GM23338 (cell line): ENCODE measurements at regions not wholly inside any gene's neighbourhood (a gene's known extent, or its start where the extent isn't known, plus 50 kb on each side); places are given as distances from the start of the nearest gene placed in this dataset.

Experiments
- CTCF ChIP-seq, 2 experiments: fragments of 200-600 bp in 1 of 2; sonication (generic) in 1 of 2; conservative IDR thresholded peaks; 2 replicates each; pipeline versions ENCODE4 v1.5.1 to v1.6.1; 2016 to 2017; ENCODE audit warnings: antibody characterized with exemption in 2 of 2, low read depth in 2 of 2, mild to moderate bottlenecking in 2 of 2, moderate library complexity in 1 of 2
- ETS1 ChIP-seq: IDR thresholded peaks from 2 replicates; pipeline ENCODE4 v1.6.1; 2016; ENCODE audit warnings: antibody characterized with exemption
- EZH2 ChIP-seq: fragments of 200-600 bp; sonication (generic); IDR thresholded peaks from one replicate; pipeline ENCODE4 v1.8.0; 2017; ENCODE audit warnings: antibody characterized with exemption, mild to moderate bottlenecking, low read depth; ENCODE audit not compliant: unreplicated experiment
- EZH2phosphoT487 ChIP-seq: fragments of 200-600 bp; sonication (generic); IDR thresholded peaks from one replicate; pipeline ENCODE4 v1.8.1; 2018; ENCODE audit warnings: antibody characterized with exemption; ENCODE audit not compliant: unreplicated experiment
- POLR2AphosphoS5 ChIP-seq: IDR thresholded peaks from 2 replicates; pipeline ENCODE4 v1.6.1; 2016; ENCODE audit warnings: antibody characterized with exemption, low read depth
- ZNF331 ChIP-seq: fragments of 250-450 bp; sonication (Bioruptor Pico); IDR thresholded peaks from 2 replicates; pipeline ENCODE4 v1.5.0; 2020; ENCODE audit warnings: low read depth, mild to moderate bottlenecking, moderate library complexity

DNA sequence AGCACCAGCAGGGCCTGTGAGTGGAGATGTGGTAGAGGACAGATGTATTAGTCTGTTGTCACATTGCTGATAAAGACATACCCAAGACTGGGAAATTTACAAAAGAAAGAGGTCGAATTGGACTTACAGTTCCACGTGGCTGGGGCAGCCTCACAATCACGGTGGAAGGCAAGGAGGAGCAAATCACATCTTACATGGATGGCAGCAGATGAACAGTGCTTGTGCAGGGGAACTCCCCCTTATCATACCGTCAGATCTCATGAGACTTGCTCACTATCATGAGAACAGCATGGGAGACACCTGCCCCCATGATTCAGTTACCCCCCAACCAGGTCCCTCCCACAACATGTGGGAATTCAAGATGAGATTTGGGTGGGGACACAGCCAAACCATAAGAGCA lies 361.9 kb downstream of the VRK1 start:
- TF ChIP-seq CTCF (conservative IDR thresholded peaks at IDR 0.05; ENCODE audit: low read depth in 2 of 2), result no peak
- no peak for TF ChIP-seq EZH2
- TF ChIP-seq ETS1, result no peak
- no peak for TF ChIP-seq POLR2AphosphoS5
- TF ChIP-seq EZH2phosphoT487, result no peak
- no peak for TF ChIP-seq ZNF331
